ENCODE measurements at regions not wholly inside any gene's neighbourhood (a gene's known extent, or its start where the extent isn't known, plus 50 kb on each side); places are given as distances from the start of the nearest gene placed in this dataset.

DNA sequence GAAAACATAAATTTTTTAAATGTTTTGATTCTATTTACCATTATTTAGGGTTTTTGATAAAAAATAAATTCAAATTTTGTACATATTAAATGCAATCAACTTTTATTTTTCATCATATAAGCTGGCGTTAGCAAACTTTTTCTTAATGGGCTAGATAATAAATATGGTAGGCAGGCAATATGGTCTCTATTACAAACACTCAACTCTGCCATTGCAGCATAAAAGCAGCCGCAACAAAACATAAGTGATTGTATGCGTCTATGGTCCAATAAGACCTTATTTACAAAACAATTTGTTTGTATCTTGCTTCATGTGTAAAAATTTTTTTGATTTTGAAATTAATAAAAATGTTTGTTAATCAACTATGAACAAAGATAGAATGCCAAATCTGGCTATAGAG lies 116.8 kb upstream of the GLI2 start:
- no peak for DNase-seq (ENCODE audit: low read depth in 3 of 3, low spot score in 2 of 3)

DNA sequence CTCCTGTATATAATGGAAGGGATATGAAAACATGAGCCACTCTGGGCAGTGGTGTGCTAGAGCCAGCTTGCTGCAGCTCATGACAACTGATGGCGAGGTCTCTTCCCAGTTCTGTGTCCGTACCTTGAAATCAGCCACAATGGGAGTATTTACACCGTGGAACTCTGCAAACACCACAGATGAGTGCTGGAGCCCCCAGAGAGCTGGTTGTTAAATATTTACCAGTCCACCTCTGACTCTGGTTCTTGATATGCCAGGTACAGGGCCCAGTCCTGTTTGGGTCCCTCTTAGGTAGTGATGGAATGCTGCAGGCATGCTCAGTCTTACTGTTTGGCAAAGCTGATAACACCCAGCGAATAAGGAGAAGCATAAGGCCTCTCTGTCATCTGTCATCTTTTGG lies 116.1 kb upstream of the GLI2 start:
- DNase-seq (ENCODE audit: low read depth in 3 of 3, low spot score in 2 of 3) = no peak

DNA sequence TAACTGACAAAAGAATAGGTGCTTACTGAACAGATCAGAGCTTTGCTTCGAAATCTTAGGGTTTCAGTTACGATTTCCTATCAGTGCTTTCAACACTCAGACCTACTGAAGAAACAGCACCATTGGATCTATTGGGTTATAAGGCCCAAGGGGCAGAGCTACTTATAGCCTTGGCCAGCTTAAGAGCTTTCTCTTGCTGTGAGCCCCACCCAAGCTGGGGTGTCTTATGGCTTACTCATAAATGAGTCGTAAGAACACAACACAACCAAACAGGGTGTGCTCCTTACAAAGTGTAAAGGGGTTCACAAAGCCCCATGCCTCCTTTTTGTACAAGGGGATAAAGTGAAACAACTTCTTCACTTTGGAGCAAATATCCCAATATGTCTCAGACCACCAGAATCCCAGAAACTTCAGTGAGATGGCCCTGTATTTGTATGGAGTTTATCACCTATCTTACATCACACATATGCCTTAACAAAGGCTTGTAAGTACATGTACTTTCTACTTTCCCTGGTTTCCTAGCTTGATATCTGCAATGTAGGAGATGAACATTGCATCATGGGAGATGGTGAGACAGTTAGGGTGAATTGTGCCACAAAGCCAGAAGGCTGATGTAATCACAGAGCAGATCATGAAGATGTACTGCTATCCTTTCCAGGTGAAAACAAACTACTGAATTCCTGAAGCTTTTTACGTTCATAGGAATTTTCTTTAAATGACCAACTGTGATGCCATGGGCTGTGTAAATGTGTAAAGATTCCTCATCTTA lies 115.5 kb upstream of the GLI2 start:
- DNase-seq (ENCODE audit: low read depth in 3 of 3, low spot score in 2 of 3) = no peak

DNA sequence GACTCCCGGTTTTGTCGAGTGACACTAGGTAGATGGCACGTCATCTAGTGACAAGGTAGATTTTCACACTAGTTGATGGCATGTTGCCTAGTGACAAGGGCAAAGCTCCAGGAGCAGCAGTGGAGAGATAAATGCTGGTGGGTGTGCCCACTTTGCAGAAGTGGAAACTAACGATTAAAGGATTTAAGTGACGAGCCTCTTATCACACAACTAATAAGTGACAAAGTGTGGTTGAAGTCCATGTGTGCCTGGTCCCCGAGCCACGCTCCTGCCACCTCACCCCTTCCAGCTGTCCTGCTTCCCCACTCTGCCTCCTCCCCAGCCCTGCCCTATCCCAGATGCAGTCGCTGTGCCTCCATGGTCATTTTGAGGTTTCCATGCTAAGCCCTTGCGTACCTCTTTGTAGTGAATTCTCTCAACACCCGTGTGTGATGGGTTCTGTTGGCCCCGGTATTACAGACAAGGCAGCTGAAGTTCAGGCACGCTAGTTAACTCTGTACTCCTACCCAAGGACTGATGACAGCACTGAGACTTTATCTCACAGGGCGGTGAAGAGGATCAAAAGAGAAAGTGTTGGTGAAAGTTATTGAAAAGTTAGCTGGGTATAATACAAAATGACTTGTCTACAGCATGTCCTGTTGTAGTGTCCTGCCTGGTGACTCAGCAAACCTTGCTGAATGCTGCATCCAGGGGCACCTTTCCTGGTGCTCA lies 113.4 kb upstream of the GLI2 start:
- DNase-seq (ENCODE audit: low read depth in 3 of 3, low spot score in 2 of 3) = no peak

DNA sequence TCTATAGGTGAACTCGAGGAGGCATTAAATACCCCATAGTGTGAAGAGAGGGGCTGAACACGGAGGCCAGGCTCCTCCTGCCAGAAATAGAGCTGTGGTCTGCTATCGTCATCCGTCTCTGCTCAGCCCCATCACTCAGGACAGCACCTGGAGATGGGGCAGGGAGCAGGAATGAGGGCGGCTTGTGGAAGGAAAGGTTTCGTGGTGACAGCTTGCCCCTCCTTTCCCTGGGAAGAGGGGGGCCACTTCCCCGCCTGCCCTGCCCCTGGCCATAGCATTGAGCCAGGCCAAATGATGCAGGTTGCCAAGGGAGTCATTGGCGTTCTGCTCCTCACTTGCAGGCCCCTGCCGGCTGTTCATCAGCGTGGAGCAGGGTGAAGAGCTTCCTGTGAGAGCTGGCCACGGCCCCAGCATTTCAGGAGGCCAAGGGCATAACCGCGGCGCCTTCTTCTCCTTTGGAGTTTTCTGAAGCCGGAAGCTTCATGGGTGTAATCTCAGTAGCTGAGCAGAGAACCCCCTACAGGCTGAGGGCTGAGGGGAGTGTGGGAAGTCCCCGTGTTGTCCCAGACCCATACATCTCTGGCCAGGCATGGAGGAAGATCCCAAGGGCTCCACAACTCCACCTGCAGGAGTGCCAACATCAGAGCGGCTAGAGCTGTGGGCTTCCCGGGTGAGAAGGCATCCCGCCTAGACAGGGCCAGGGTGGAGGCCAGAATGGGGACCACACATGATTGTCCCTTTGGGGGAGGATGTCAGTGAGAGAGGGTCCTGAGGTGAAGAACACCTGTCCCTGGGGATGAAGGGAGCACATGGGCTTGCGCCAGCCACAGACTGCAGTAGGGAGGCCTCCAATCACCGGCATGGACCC lies 112.5 kb upstream of the GLI2 start:
- no peak for DNase-seq (ENCODE audit: low read depth in 3 of 3, low spot score in 2 of 3)

DNA sequence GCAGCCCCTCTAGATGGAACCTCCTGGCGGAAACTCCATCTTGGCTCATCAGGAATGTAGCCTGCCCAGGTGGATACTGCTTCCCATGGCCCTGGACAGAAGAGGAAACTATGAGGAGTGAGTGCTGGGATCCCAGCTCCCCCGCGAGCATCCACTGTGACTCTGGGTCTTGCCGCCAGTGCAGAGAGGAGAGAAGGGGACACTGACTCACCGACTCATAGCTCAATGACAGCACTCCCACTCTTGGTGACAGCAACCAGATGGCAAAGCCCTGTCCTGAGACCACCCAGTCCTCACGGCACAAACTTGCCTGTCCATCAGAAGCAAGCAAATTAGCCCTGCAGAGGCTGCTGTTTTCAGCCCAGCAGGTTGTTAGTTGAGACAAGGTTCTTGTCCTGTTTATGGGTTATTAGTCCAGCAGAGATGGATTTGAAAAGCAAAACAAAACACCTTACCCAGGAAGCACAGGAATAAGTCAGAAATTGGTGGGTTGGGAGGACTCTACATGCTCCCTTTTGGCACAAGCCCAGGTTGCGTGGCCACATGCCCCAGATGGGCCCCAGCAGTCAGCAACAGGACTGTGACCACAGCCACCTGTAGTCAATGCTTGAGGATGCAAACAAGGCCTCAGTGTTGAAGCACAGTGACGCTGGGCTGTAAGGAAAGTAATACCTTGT lies 111.5 kb upstream of the GLI2 start:
- no peak for DNase-seq (ENCODE audit: low read depth in 3 of 3, low spot score in 2 of 3)

DNA sequence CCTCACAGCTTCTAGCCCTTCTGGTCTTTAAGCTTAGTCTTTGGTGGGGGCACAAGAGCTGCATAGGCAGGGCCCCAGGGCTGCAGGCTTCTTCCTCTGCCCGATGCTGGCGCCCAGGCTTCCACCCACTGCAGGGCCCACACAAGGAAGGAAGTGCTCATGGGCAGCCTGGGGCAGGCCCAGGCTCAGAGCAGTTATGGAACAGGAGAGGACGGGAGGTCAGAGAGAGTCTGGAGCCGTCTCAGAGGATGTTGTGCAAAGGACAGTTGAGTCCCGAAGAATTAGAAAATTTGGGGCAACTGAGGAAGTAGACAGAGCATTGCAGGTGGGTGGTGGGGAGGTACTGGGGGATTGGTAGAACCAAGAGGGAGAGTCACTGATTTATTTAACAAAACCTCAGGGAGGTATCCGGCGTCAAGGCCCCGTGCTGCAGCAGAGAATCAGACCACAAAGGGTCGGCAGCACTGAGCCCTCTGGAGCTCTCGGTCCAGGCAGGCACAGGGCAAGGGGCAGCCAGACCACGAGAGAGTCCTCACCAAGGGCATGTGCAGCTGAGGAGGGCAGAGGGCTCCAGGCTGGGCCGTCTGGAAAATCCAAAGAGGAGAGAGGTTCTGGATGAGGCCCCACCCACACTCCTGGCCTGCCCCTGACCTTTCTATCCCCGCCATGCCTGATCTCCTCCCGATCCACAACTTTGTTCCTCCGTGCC lies 110.8 kb upstream of the GLI2 start:
- DNase-seq (ENCODE audit: low read depth in 3 of 3, low spot score in 2 of 3) = no peak

DNA sequence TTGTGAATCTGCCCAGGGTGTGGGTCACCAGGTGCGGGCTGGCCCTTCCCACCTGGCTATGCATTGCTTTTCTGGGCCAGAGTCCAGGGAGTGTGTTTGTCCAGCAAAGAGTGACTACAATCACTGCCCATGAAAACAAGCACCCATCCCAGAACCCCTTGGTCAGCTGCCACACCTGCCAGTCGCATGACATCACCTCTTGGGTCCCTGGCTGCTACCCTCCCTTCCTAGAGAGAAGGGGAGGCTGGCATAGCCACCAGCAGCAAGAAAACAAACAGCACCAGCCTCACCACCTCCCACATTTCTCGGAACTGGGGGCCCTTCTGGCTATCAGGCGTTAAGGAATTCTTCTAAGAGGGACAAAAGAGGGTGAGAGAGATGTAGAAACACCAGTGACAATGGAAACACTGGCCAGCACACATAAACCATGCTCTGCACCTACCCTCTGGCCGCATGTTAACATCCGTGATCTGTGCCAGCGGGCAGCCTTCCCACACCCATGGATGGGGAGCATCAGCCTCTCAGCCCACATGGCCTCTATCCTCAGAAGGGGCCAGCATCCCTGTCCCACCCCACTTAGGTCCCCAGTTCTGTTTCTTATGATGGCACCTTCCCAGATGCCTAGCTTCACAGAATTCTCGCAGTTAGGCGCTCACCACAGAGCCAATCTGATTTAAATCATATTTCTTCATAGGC lies 109.7 kb upstream of the GLI2 start:
- no peak for DNase-seq (ENCODE audit: low read depth in 3 of 3, low spot score in 2 of 3)

DNA sequence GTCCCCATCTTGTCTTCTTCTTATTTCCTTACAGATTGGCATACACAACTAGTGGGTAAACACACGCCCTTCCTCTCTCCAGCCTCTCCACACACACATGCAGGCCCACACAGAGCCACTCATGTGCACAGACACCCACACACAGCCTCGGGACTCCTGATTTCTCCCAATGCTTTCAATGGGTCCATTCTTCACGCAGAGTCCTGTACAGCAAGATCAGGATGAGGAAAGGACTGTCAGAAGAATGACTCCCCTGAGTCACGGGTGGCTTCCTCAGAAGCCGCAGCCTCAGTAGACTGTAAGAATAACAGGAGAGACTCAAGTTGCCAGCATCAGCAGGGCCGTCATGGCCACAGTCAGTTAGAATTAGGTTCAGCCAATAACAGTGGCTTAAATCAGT lies 109.1 kb upstream of the GLI2 start:
- DNase-seq (ENCODE audit: low read depth in 3 of 3, low spot score in 2 of 3) = no peak

DNA sequence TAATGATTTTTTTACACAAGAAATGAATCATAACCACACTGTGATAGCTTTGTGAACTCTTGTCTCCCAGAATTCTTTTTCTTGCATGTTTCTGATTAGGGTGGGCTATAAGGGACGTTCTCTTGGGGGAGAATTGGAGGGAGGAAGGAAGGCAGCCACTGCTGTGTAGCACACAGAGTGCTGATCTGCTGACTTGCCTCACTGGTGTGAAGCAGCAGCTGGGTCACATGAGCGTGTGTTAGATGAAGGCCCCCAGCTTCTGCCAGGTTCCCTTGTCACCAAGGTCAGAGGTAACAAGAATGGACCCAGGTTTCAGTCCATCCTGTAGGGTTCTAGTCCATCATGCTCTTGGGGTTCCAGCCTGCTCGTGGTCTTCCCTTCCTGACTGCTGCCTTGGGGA lies 107.4 kb upstream of the GLI2 start:
- no peak for DNase-seq (ENCODE audit: low read depth in 3 of 3, low spot score in 2 of 3)

DNA sequence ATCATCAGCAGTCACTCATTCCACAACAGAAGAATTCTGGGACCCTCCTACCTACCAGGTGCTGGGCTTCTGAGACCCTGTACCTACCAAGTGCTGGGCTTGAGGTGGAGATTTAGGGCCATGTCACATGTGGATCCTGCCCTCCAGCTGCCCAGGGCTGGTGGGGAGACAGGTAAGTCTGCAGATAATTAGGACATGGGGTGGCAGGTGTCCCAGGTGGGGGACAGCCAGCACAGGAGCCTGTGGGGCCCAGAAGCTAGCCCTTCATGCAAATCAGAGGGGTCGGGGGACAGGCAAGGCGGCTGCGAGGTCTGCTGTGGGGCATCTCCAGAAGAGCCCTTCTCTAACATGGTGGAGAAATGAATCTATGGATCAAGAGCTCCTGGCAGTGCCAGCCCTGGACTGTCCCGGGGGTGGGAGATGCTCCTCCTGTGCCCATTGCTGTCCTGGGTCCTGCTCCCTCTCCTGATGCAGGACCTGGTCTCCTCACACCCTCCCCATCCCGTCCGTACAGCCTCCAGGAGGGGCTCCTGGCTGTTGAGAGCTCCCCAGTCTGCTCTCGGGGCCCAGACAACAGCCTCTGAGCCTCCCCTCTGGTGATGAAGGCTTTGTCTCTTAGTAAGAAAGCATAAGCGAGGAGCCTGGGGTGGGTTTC lies 106.3 kb upstream of the GLI2 start:
- DNase-seq (ENCODE audit: low read depth in 3 of 3, low spot score in 2 of 3) = no peak

DNA sequence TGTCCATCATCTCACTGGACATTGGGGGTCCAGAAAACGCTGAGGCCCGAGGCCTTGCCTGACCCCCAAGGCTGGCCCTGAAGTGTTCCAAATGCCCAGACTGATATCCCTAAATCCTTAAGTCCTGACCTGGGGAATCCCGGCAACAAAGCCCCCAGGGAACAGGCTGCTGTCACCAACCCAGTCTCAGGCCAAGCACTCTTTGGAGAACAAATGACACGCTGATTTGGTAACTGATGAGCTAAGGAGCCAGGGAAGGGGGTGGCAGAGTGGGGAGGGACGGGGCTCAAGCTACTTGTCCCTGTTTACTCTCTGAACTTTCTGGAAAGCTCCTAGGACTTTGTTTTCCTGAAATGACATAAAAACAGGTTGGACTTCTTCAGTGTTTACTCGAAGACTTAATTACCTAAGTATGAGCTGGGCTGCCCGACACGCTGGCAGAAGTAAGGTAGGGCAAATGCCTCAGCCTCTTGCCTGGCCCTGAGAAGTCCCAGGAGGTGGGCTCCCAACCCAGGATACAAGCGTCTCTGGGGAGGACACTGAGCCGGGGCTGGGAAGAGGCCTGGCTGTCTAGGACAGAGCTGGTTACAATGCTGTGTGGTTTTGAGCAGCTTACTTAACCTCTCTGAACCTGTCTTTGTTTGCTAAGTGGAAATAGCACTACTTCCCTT lies 105.5 kb upstream of the GLI2 start:
- DNase-seq (ENCODE audit: low read depth in 3 of 3, low spot score in 2 of 3) = no peak

DNA sequence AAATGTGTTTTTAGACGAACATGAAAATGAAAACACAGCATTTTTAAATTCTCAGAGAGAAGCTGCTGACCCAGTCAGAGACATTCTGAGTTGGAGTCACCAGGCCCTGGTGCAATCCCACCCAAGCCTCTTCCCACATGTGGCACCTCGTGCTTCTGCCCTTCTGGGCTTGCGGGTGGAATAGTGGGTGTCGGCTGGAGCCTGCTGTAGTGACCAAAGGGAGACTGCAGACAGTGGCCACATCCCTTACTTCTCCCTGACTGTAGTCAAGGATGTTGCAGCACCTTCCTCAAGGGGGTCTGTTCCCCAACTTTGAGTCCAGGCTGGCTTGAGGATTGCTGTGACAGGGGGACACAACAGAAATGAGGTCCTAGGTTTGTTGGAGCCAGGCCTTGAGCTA lies 104.4 kb upstream of the GLI2 start:
- DNase-seq (ENCODE audit: low read depth in 3 of 3, low spot score in 2 of 3) = no peak

DNA sequence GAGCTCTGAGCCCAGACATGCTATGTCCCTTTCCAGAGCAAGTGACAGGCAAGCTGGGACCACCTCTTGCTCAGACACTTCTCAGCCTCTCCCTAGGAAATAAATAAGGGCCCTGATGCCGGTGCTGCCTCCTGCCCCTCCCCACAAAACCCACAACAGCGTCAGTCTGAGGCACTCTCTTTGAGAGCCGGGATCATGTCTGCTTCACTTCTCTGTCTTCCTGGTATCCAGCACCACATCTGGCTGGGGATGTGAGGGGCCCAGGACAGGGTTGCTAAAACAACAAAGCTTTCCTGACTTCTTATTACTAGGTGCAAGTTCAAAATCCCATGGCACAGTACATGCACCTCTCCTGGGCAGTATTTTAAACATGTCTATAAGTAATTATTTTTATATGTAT lies 103.9 kb upstream of the GLI2 start:
- no peak for DNase-seq (ENCODE audit: low read depth in 3 of 3, low spot score in 2 of 3)

DNA sequence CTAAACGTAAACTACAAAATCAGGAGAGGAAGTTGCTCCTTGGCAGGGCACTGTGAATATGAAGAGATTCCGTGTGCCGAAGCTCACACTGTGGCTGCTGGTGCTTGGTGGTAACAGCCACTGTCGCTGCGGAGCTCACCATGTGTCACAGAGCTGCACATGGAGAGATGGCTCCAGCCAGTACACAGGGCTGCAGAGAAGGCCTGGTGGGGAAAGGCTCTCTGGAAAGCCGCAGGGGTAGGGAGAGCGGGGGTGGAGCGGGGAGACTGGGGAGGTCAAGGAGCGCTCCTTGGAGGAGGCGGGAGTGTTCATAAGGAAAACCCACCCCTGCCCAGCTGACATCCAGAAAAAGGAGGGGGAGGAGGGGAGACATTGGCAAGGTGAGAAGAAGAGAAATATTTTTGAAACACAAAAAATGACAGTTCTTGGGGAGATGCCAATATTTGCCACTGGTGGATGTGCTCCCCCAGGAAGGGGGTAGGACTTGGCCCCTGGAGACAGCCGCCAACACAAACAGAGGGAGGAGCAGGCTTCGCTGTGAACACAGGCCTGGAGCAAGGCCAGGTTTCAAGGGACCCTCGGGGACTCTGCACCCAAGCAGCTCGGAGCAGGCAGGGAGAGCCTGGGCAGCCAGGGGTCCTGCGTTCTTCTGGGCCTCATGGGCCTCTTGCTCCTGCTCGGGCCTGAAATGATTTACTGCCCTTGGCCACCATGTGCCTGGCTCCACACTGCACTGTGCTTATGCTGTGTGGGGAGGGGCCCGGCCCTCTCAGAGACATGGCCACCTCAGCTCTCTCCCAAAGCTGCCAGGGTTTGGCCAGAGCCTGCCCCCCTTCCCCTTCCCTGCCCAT lies 102.6 kb upstream of the GLI2 start:
- DNase-seq (ENCODE audit: low read depth in 3 of 3, low spot score in 2 of 3) = no peak

DNA sequence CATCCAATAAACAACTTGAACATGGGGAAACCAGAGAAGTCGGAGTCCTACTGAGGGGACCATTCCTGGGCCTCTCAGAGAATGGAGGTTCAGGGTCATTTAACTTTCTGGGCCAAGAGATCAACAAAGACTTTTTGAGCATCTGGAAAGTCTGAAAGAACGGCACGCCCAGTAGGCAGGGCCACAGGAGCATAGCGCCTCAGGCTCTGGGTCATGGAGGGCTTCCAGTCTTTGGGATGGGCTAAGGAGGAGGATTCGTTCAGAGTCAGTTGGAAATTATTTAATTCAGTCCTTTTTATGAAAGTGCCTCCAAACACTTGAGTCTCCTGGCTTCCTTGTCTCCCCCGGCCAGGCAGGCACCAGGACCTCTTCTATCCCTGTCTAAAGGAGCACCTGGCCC lies 101.1 kb upstream of the GLI2 start:
- no peak for DNase-seq (ENCODE audit: low read depth in 3 of 3, low spot score in 2 of 3)

DNA sequence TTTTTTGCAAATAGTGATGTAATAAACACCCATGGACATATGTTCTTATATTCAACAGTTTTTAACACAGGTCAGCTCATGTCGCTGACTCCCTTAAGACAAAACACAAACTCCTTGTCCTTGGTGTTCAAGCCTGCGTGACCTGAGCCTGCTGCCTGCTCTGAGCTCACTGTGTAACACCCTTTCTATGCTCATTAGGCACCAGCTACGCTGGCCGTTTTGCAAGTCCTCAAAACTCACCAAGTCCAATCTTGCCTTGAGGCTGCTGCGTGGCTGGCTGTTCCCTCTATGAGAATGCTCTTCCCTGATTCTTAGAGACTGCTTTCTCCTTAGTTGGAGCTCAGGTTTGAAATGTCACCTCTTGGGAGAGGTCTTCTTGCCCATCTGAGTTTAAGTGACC lies 100.5 kb upstream of the GLI2 start:
- no peak for DNase-seq (ENCODE audit: low read depth in 3 of 3, low spot score in 2 of 3)

DNA sequence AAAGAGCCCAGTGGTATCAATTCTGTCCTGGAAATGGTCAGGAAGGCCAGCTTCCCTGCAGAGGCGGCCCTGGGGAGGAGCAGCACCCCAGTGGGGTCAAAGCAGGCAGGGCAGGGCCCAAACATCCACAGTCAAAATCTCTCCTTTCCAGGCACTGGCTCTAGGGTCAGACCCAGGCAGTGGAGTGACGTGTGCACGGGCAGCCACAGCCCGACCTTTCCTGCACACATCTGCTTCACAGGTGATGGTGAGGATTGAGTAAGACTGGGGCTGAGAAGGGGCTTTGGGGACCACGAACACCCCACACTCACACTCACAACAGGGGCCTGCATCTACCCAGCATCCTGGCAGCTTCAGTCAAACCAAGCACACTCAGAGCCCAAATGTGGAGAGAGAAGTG lies 97.8 kb upstream of the GLI2 start:
- no peak for DNase-seq (ENCODE audit: low read depth in 3 of 3, low spot score in 2 of 3)

Data from right renal cortex interstitium (tissue), 3 donors.